ENCODE measurements at regions not wholly inside any gene's neighbourhood (a gene's known extent, or its start where the extent isn't known, plus 50 kb on each side); places are given as distances from the start of the nearest gene placed in this dataset.

DNA sequence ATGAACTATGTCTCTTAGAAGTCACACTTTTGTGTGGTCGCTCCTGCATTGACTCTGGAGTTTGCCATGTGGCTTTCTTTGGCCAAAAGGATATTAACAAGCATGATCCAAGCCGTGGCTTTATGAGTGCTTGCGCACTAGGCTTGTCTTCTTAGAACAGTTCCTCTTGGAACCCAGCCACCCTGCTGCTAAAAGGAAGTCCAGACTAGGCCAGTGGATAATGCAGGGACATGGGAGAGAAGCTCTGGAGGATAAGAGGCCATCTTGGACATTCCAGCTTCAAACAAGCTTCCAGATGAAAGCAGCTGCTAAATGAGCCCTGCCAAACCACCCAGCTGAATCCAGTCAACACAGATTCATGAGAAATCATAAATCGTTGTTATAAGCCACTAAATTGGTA lies 346.4 kb downstream of the CDC5L start:
- TF ChIP-seq, protein P1, sequence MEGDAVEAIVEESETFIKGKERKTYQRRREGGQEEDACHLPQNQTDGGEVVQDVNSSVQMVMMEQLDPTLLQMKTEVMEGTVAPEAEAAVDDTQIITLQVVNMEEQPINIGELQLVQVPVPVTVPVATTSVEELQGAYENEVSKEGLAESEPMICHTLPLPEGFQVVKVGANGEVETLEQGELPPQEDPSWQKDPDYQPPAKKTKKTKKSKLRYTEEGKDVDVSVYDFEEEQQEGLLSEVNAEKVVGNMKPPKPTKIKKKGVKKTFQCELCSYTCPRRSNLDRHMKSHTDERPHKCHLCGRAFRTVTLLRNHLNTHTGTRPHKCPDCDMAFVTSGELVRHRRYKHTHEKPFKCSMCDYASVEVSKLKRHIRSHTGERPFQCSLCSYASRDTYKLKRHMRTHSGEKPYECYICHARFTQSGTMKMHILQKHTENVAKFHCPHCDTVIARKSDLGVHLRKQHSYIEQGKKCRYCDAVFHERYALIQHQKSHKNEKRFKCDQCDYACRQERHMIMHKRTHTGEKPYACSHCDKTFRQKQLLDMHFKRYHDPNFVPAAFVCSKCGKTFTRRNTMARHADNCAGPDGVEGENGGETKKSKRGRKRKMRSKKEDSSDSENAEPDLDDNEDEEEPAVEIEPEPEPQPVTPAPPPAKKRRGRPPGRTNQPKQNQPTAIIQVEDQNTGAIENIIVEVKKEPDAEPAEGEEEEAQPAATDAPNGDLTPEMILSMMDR (IDR thresholded peaks at IDR 0.05), result no peak
- TF ChIP-seq POLR2AphosphoS5 (IDR thresholded peaks at IDR 0.05; ENCODE audit: insufficient read depth in 1 of 2, low read depth in 1 of 2) (no peak), POLR2A (IDR thresholded peaks at IDR 0.05) (no peak)

All from vagina (tissue), 2 donors.